ENCODE measurements at regions not wholly inside any gene's neighbourhood (a gene's known extent, or its start where the extent isn't known, plus 50 kb on each side); places are given as distances from the start of the nearest gene placed in this dataset.

DNA sequence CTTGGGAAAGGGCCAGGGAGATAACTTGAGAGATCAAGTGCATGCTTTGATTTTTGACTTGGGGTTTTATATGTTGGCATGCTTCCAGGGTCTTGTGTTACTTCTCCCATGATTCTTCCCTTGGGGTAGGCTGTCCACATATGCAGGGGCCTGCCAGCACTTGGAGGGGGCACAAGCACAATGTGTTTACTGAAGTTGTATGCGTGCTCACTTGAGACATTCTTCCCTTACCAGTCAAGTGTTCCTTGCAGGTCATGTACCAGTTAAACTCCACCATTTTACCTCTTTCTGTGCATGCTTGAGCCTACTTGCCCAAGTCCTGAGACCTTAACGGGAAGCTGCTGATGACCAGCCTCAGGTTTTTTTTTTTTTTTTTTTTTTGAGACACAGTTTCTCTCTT is 1880.5 kb downstream of the ARAP2 start:
- Histone ChIP-seq H3K27me3 (replicated peaks in 1 of 4; ENCODE audit: control insufficient read depth in 3 of 4, extremely low read depth in 1 of 4, insufficient read depth in 3 of 4, low read length in 3 of 4) (no peaks in the 10 kb centered on the region), H3K27ac (ENCODE audit: low read depth, low read length) (no peak overlapping the region), H4K5ac (ENCODE audit: insufficient read length, low read depth, low read length) (no peak overlapping the region), H4K8ac (ENCODE audit: extremely low read depth, insufficient read depth, low read length) (no peak overlapping the region), H2BK12ac (ENCODE audit: low read depth, low read length) (no peak overlapping the region), H3K4me3 (ENCODE audit: extremely low read depth in 1 of 4, insufficient read depth in 2 of 4, low read depth in 3 of 4, low read length in 4 of 4) (no peak overlapping the region), H3K4me2 (ENCODE audit: insufficient read depth in 1 of 2, low read depth in 2 of 2, low read length in 2 of 2) (no peak overlapping the region), H3K56ac (replicated peaks; ENCODE audit: insufficient read length, low read depth, low read length) (no peak overlapping the region), H4K20me1 (replicated peaks in 1 of 2; ENCODE audit: control insufficient read depth in 1 of 2, insufficient read depth in 2 of 2, low read length in 2 of 2) (no peaks in the 10 kb centered on the region), H3K79me2 (ENCODE audit: control insufficient read depth in 1 of 2, insufficient read depth in 2 of 2, low read length in 2 of 2) (no peaks in the 10 kb centered on the region), H3K4me1 (replicated peaks in 1 of 4; ENCODE audit: control insufficient read depth in 3 of 4, insufficient read depth in 4 of 4, low read length in 3 of 4) (no peaks in the 10 kb centered on the region), H3K36me3 (ENCODE audit: control insufficient read depth in 2 of 4, insufficient read depth in 4 of 4, low read length in 3 of 4) (no peaks in the 10 kb centered on the region), H3K79me1 (ENCODE audit: low read depth, low read length) (no peaks in the 10 kb centered on the region), H3K4ac (replicated peaks; ENCODE audit: insufficient read length, low read depth, low read length) (no peak overlapping the region), H2BK15ac (ENCODE audit: low read length) (no peak overlapping the region), H2AK5ac (ENCODE audit: low read depth, low read length) (no peak overlapping the region), H3K23ac (ENCODE audit: insufficient read length) (no peak overlapping the region), H3K9ac (replicated peaks in 1 of 4; ENCODE audit: extremely low read depth in 1 of 4, low read depth in 3 of 4, low read length in 3 of 4) (no peak overlapping the region), H3K9me3 (ENCODE audit: insufficient read depth in 2 of 2, low read depth in 1 of 2, low read length in 1 of 2) (no peaks in the 10 kb centered on the region), H3K14ac (ENCODE audit: insufficient read length) (no peak overlapping the region), H2BK120ac (replicated peaks; ENCODE audit: low read depth, low read length) (no peak overlapping the region), H2AFZ (ENCODE audit: low read length) (no peak overlapping the region), H4K91ac (replicated peaks; ENCODE audit: insufficient read length, low read length) (no peak overlapping the region), H2BK5ac (ENCODE audit: low read depth, low read length) (no peak overlapping the region), H2BK20ac (ENCODE audit: low read length) (no peak overlapping the region; the same call in 1 of the 2 replicates), H3K18ac (ENCODE audit: extremely low read depth, low read length) (no peak overlapping the region), H3K23me2 (ENCODE audit: low read depth, low read length) (no peaks in the 10 kb centered on the region)
- ChIA-PET CTCF (ENCODE audit: partially characterized antibody) (no interaction called here), POLR2A (ENCODE audit: partially characterized antibody) (no interaction called here)
- 92% methylated on average over 1 of the region's 2 CpGs; no CpG with 5 or more reads in 1 of the 2 experiments for WGBS, 2 experiments (ENCODE audit: extremely low coverage in 1 of 2, insufficient coverage in 1 of 2, insufficient read length in 1 of 2, insufficient replicate concordance in 2 of 2, low coverage in 1 of 2, low lambda C conversion rate in 2 of 2, missing lambda C conversion rate in 1 of 2)
- no peak for FAIRE-seq
- DNase-seq (ENCODE audit: low read depth in 1 of 2, low spot score in 2 of 2), result no peak
- TF ChIP-seq CREB1 (IDR thresholded peaks at IDR 0.05) (no peak), CTBP2 (IDR thresholded peaks at IDR 0.05; ENCODE audit: borderline replicate concordance, insufficient read depth, insufficient read length, low read length) (no peak), EZH2 (IDR thresholded peaks at IDR 0.05; ENCODE audit: low read depth, low read length, severe bottlenecking) (no peak), GTF2F1 (IDR thresholded peaks at IDR 0.05; ENCODE audit: borderline replicate concordance, low read depth, low read length) (no peak), RAD21 (IDR thresholded peaks at IDR 0.05 in 1 of 2, conservative IDR thresholded peaks at IDR 0.05 in 1 of 2; ENCODE audit: low read depth in 2 of 2, low read length in 2 of 2) (no peak), RNF2 (IDR thresholded peaks at IDR 0.05; ENCODE audit: borderline replicate concordance, low read depth, low read length, missing control alignments, poor library complexity, severe bottlenecking) (no peak), SP1 (IDR thresholded peaks at IDR 0.05; ENCODE audit: low read depth, low read length) (no peak), POU5F1 (IDR thresholded peaks at IDR 0.05; ENCODE audit: low read depth, low read length) (no peak), CEBPB (IDR thresholded peaks at IDR 0.05; ENCODE audit: low read depth, low read length) (no peak), TAF1 (IDR thresholded peaks at IDR 0.05; ENCODE audit: low read depth, low read length) (no peak), BACH1 (IDR thresholded peaks at IDR 0.05; ENCODE audit: low read length) (no peak), SIX5 (IDR thresholded peaks at IDR 0.05; ENCODE audit: low read depth, low read length) (no peak), SIN3A (conservative IDR thresholded peaks at IDR 0.05 in 1 of 2, IDR thresholded peaks at IDR 0.05 in 1 of 2; ENCODE audit: low read depth in 1 of 2, low read length in 2 of 2) (no peak), BRCA1 (IDR thresholded peaks at IDR 0.05; ENCODE audit: low read depth, low read length) (no peak)
